ENCODE measurements at regions not wholly inside any gene's neighbourhood (a gene's known extent, or its start where the extent isn't known, plus 50 kb on each side); places are given as distances from the start of the nearest gene placed in this dataset.

- no peaks in the 10 kb centered on the region for H3K4me1 ChIP-seq (ENCODE audit: control insufficient read depth in 2 of 2, insufficient read depth in 2 of 2, low read length in 2 of 2)
- no peaks in the 10 kb centered on the region for H4K20me1 ChIP-seq (ENCODE audit: control insufficient read depth, insufficient read depth, low read length, poor library complexity, severe bottlenecking)
- WGBS (ENCODE audit: insufficient coverage): 100% methylated on average over 1 of the region's 1 CpG
- no peaks in the 10 kb centered on the region for H3K79me2 ChIP-seq (ENCODE audit: control insufficient read depth, insufficient read depth, low read length)
- ChIA-PET POLR2A (no interaction called here), CTCF (no interaction called here)
- no peak overlapping the region for H2AFZ ChIP-seq (ENCODE audit: insufficient read depth, low read depth, low read length, poor library complexity, severe bottlenecking)
- no peak for DNase-seq
- H3K27me3 Mint-ChIP-seq: no peaks in the 10 kb centered on the region
- no peak overlapping the region for H3K4me3 Mint-ChIP-seq
- H3K27ac Mint-ChIP-seq: no peak overlapping the region
- no peaks in the 10 kb centered on the region for H3K9me3 ChIP-seq (ENCODE audit: control extremely low read depth in 1 of 3, control insufficient read depth in 2 of 3, insufficient read depth in 1 of 3, low read length in 2 of 3)
- no peaks in the 10 kb centered on the region for H3K36me3 ChIP-seq (replicated peaks in 1 of 2; ENCODE audit: control extremely low read depth in 1 of 2, control insufficient read depth in 1 of 2, extremely low read depth in 1 of 2, insufficient read depth in 2 of 2, low read length in 1 of 2)
- H3K9ac ChIP-seq (ENCODE audit: low read length): no peak overlapping the region
- H3K27ac ChIP-seq (ENCODE audit: low read length in 2 of 2): no peak overlapping the region
- H3K27me3 ChIP-seq (replicated peaks in 1 of 4; ENCODE audit: control extremely low read depth in 1 of 4, control insufficient read depth in 3 of 4, insufficient read depth in 4 of 4, low read length in 3 of 4): no peaks in the 10 kb centered on the region
- no peak for ATAC-seq (ENCODE audit: low read depth)
- TF ChIP-seq, protein P1, sequence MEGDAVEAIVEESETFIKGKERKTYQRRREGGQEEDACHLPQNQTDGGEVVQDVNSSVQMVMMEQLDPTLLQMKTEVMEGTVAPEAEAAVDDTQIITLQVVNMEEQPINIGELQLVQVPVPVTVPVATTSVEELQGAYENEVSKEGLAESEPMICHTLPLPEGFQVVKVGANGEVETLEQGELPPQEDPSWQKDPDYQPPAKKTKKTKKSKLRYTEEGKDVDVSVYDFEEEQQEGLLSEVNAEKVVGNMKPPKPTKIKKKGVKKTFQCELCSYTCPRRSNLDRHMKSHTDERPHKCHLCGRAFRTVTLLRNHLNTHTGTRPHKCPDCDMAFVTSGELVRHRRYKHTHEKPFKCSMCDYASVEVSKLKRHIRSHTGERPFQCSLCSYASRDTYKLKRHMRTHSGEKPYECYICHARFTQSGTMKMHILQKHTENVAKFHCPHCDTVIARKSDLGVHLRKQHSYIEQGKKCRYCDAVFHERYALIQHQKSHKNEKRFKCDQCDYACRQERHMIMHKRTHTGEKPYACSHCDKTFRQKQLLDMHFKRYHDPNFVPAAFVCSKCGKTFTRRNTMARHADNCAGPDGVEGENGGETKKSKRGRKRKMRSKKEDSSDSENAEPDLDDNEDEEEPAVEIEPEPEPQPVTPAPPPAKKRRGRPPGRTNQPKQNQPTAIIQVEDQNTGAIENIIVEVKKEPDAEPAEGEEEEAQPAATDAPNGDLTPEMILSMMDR (IDR thresholded peaks at IDR 0.05): no peak
- no peak for TF ChIP-seq EZH2 (IDR thresholded peaks at IDR 0.05; ENCODE audit: borderline replicate concordance, insufficient read depth, low read depth, low read length, poor library complexity, severe bottlenecking)
- intact Hi-C loops (cut with micrococcal nuclease): no loop called here
- H3K4me1 Mint-ChIP-seq: no peaks in the 10 kb centered on the region
- H3K4me3 ChIP-seq (ENCODE audit: control extremely low read depth in 1 of 5, extremely low read depth in 1 of 5, insufficient read depth in 1 of 5, low read depth in 2 of 5, low read length in 4 of 5): no peak overlapping the region
- H3K9me3 Mint-ChIP-seq (ENCODE audit: insufficient read depth): peaks cover 3% of the 10 kb centered on the region
- no peak overlapping the region for H3K4me2 ChIP-seq (replicated peaks; ENCODE audit: low read depth, low read length, poor library complexity, severe bottlenecking)
Measured at GRCh38 chr4:72744103-72744725, 175.2 kb upstream of the ADAMTS3 start.

- no peaks in the 10 kb centered on the region for H3K9me3 ChIP-seq (ENCODE audit: control extremely low read depth in 1 of 3, control insufficient read depth in 2 of 3, insufficient read depth in 1 of 3, low read length in 2 of 3)
- Mint-ChIP-seq H3K27ac (no peak overlapping the region), H3K4me3 (no peak overlapping the region), H3K9me3 (ENCODE audit: insufficient read depth) (peaks cover 3% of the 10 kb centered on the region), H3K27me3 (no peaks in the 10 kb centered on the region), H3K4me1 (no peaks in the 10 kb centered on the region)
- no peaks in the 10 kb centered on the region for H3K4me1 ChIP-seq (ENCODE audit: control insufficient read depth in 2 of 2, insufficient read depth in 2 of 2, low read length in 2 of 2)
- no peak overlapping the region for H3K9ac ChIP-seq (ENCODE audit: low read length)
- no peaks in the 10 kb centered on the region for H3K36me3 ChIP-seq (replicated peaks in 1 of 2; ENCODE audit: control extremely low read depth in 1 of 2, control insufficient read depth in 1 of 2, extremely low read depth in 1 of 2, insufficient read depth in 2 of 2, low read length in 1 of 2)
- ATAC-seq (ENCODE audit: low read depth) (no peak), DNase-seq (no peak)
- intact Hi-C loops (cut with micrococcal nuclease): no loop called here
- ChIA-PET CTCF (no interaction called here), POLR2A (no interaction called here)
- no peak overlapping the region for H3K27ac ChIP-seq (ENCODE audit: low read length in 2 of 2)
- TF ChIP-seq EZH2 (IDR thresholded peaks at IDR 0.05; ENCODE audit: borderline replicate concordance, insufficient read depth, low read depth, low read length, poor library complexity, severe bottlenecking): no peak
- TF ChIP-seq, protein P1 (IDR thresholded peaks at IDR 0.05): no peak
- no peaks in the 10 kb centered on the region for H3K79me2 ChIP-seq (ENCODE audit: control insufficient read depth, insufficient read depth, low read length)
- H3K4me3 ChIP-seq (ENCODE audit: control extremely low read depth in 1 of 5, extremely low read depth in 1 of 5, insufficient read depth in 1 of 5, low read depth in 2 of 5, low read length in 4 of 5): no peak overlapping the region
- H4K20me1 ChIP-seq (ENCODE audit: control insufficient read depth, insufficient read depth, low read length, poor library complexity, severe bottlenecking): no peaks in the 10 kb centered on the region
- no peak overlapping the region for H2AFZ ChIP-seq (ENCODE audit: insufficient read depth, low read depth, low read length, poor library complexity, severe bottlenecking)
- no peaks in the 10 kb centered on the region for H3K27me3 ChIP-seq (replicated peaks in 1 of 4; ENCODE audit: control extremely low read depth in 1 of 4, control insufficient read depth in 3 of 4, insufficient read depth in 4 of 4, low read length in 3 of 4)
- H3K4me2 ChIP-seq (replicated peaks; ENCODE audit: low read depth, low read length, poor library complexity, severe bottlenecking): no peak overlapping the region
- 79% methylated on average over 2 of the region's 2 CpGs for WGBS (ENCODE audit: insufficient coverage)
Measured at GRCh38 chr4:72743078-72743477, 174.1 kb upstream of the ADAMTS3 start.
